NCI-H510A treated with DMSO at 0.1 percent for 48 hours (cell line): ENCODE measurements at regions not wholly inside any gene's neighbourhood (a gene's known extent, or its start where the extent isn't known, plus 50 kb on each side); places are given as distances from the start of the nearest gene placed in this dataset.
"Not testable (repeated sequence)": the region's sequence is repeated elsewhere in the genome, so short reads cannot be mapped to it uniquely, and the experiment has no call there.

Experiments used
- DNase-seq: peaks from one replicate; lab custom pipeline; 2025; lab: John Stamatoyannopoulos, UW

- DNase-seq, result no peak
Observed at GRCh38 chrX:130552444-130553073, 150.8 kb downstream of the RBMX2 start.

- DNase-seq, result no peak
Observed at GRCh38 chrX:130555341-130555740, 153.6 kb downstream of the RBMX2 start.

- no peak for DNase-seq
Observed at GRCh38 chrX:130555757-130556156, 154.0 kb downstream of the RBMX2 start.

- DNase-seq, result no peak
Observed at GRCh38 chrX:130556951-130557350, 155.2 kb downstream of the RBMX2 start.

GRCh38 chrX:130560544-130560943, 158.8 kb downstream of the RBMX2 start:
- DNase-seq, result no peak

GRCh38 chrX:130561930-130562329, 160.1 kb downstream of the RBMX2 start:
- DNase-seq, result no peak

- DNase-seq, result no peak
Observed at GRCh38 chrX:130563476-130563875, 161.7 kb downstream of the RBMX2 start.

- DNase-seq, result peak; percentile 5
Observed at GRCh38 chrX:130566028-130566683, 164.4 kb downstream of the RBMX2 start.

GRCh38 chrX:130573030-130573429, 171.2 kb downstream of the RBMX2 start:
- DNase-seq, result not testable (repeated sequence)
